GM12874 (cell line): ENCODE measurements at regions not wholly inside any gene's neighbourhood (a gene's known extent, or its start where the extent isn't known, plus 50 kb on each side); places are given as distances from the start of the nearest gene placed in this dataset.

ENCODE experiments used
- CTCF ChIP-seq: IDR thresholded peaks from 2 replicates; pipeline ENCODE4 v1.5.1; 2011; ENCODE audit warnings: low read depth, mild to moderate bottlenecking, control low read depth, low read length, moderate library complexity; ENCODE audit not compliant: insufficient read depth

GRCh38 chrX:46298821-46299220, 246.4 kb downstream of the ZNF674 start:
- TF ChIP-seq CTCF: no peak

GRCh38 chrX:46295963-46296362, 249.3 kb downstream of the ZNF674 start:
- TF ChIP-seq CTCF: no peak

DNA sequence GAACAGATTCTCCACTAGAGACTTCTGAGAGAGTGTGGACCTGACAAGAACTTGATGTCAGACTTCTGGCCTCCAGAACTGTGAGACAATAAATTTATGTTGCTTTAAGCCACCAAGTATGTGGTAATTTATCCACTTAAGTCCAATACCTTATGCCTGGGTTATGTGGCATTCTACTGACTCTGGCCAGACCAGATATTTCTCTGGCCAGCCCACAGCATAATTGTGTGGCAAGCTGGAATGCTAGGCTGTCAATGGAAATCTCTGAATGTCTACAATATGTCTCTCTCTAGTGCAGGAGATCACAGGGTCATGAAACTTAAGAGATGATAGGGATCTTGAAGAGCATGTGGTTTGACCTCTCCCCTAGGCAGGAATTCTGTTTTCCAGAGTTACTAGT, 251.0 kb downstream of the ZNF674 start:
- TF ChIP-seq CTCF: no peak

DNA sequence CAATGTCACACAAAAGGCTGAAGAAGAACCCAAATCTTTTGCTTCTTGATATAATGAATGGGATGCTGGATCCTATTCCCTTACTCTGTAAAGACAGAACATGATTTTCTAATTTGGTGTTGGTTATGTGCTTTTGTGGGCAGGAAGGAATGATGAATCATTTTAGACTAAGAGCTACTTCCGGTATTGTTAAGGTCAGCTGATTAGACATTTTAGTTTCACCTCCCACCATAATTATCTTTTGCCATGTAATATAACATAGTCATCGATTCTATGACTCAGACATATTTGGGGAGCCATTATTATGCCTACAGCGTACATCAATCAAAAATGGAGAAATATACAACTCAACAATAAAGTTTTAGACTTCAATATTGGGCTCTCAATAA, 265.3 kb downstream of the ZNF674 start:
- TF ChIP-seq CTCF: no peak

DNA sequence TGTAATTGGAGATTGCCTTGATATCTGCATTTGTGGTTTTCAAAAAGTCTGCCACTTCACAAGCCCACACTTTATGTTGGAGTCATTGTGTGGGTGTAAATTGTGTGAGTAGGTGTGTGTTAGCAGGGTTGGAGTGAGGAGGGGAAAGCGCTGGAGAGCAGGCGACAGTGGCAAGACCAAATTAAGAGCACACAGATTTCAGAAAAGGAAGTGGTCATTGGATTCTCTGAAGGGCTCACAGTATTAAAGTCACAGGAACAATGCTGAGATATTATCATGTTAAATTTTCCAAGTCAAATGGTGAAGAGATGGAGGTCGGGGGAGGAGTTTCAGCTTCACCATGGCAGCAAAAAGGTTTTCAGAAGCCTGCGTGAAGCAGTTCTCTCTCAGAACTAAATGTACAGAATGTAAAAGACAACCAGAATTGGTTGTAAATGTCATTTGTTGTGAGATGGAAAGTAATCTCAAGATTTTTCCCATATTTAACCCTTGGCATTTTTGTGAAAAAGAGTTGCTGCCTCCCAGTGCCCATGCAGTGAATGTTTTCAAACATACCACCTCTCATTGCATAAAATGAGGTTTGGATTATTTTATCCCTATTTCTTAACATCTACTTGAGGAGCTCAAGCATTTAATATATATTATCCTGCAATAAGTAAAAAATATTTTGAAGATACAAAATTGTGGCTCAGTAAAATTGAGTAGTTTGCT, 265.9 kb downstream of the ZNF674 start:
- TF ChIP-seq CTCF: no peak

DNA sequence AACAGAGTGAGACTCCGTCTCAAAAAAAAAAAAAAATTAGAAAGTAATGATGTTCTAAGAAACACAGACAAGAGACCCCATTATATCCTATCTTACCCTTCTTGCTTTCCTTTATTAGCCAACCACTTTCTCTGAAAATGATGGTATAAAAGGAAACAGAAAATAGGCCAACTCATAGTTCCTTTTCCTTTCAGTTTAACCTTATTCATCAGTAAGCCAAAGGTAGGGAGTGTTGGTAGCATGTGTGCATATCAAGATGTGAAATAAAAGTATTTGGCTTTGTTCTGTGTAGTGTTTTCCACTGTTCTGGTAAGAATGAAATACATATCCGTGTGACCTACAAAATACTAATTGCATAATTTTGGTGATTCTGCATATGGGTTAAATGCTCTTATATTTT, 266.6 kb downstream of the ZNF674 start:
- no peak for TF ChIP-seq CTCF

DNA sequence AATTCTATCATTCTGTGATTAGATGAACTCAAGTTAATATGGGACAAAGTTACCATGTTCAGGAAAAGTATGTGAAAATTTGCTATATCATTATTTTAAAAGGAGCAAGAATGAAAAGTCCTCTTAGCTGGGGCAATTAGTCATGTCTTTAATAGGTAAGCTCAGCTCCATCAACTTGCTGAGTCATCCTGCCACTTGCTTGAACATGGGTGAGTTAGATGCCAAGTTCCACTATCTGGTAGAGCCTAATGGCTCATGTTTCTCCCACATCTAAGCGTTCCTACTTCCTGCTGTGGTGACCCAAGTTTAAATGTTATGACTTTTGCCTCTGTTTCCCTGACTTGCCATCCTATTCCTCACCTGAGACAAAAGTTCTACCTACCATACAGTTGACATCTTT, 276.8 kb downstream of the ZNF674 start:
- no peak for TF ChIP-seq CTCF
